Embryonic facial prominence (tissue), 1 donor: ENCODE measurements at regions not wholly inside any gene's neighbourhood (a gene's known extent, or its start where the extent isn't known, plus 50 kb on each side); places are given as distances from the start of the nearest gene placed in this dataset.
"Not testable (repeated sequence)": the region's sequence is repeated elsewhere in the genome, so short reads cannot be mapped to it uniquely, and the experiment has no call there.

Experiments used
- DNase-seq: peaks from one replicate; pipeline ENCODE4 v3.0.0-alpha.2; 2016; ENCODE audit errors: extremely low spot score

- no peak for DNase-seq
These were observed 432.3 kb upstream of the HS3ST1 start for GRCh38 chr4:11860996-11861395.

- DNase-seq, result no peak
These were observed 429.2 kb upstream of the HS3ST1 start for GRCh38 chr4:11857881-11858280.

GRCh38 chr4:11847167-11847566 is 418.5 kb upstream of the HS3ST1 start:
- DNase-seq, result no peak

GRCh38 chr4:11843927-11844326 is 415.2 kb upstream of the HS3ST1 start:
- DNase-seq, result no peak

GRCh38 chr4:11843340-11843739 is 414.6 kb upstream of the HS3ST1 start:
- DNase-seq, result no peak

- no peak for DNase-seq
These were observed 414.0 kb upstream of the HS3ST1 start for GRCh38 chr4:11842620-11843263.

GRCh38 chr4:11839889-11840288 is 411.2 kb upstream of the HS3ST1 start:
- no peak for DNase-seq

GRCh38 chr4:11831739-11832138 is 403.0 kb upstream of the HS3ST1 start:
- no peak for DNase-seq

GRCh38 chr4:11824566-11824965 is 395.9 kb upstream of the HS3ST1 start:
- DNase-seq, result no peak

GRCh38 chr4:11821772-11822430 is 393.2 kb upstream of the HS3ST1 start:
- no peak for DNase-seq

- DNase-seq, result no peak
These were observed 388.4 kb upstream of the HS3ST1 start for GRCh38 chr4:11817088-11817487.

GRCh38 chr4:11814758-11815157 is 386.1 kb upstream of the HS3ST1 start:
- DNase-seq, result no peak

GRCh38 chr4:11813951-11814446 is 385.3 kb upstream of the HS3ST1 start:
- no peak for DNase-seq

- DNase-seq, result not testable (repeated sequence)
These were observed 382.8 kb upstream of the HS3ST1 start for GRCh38 chr4:11811521-11811920.

- DNase-seq, result no peak
These were observed 377.1 kb upstream of the HS3ST1 start for GRCh38 chr4:11805842-11806241.

GRCh38 chr4:11801466-11802446 is 373.1 kb upstream of the HS3ST1 start:
- no peak for DNase-seq

- no peak for DNase-seq
These were observed 370.5 kb upstream of the HS3ST1 start for GRCh38 chr4:11799196-11799595.

GRCh38 chr4:11791797-11792196 is 363.1 kb upstream of the HS3ST1 start:
- no peak for DNase-seq

- no peak for DNase-seq
These were observed 361.5 kb upstream of the HS3ST1 start for GRCh38 chr4:11790230-11790629.

GRCh38 chr4:11783588-11783987 is 354.9 kb upstream of the HS3ST1 start:
- no peak for DNase-seq

GRCh38 chr4:11782859-11783258 is 354.2 kb upstream of the HS3ST1 start:
- DNase-seq, result no peak

GRCh38 chr4:11777447-11777846 is 348.8 kb upstream of the HS3ST1 start:
- no peak for DNase-seq
